Activated CD4-positive, alpha-beta T cell treated with anti-CD3 and anti-CD28 coated beads, Interleukin-2, Interleukin-4, amounts not matched to agents 100 ng/mL and 50 ng/mL, durations not matched to agents 16 hours and 8 hours (primary cell): ENCODE measurements at regions not wholly inside any gene's neighbourhood (a gene's known extent, or its start where the extent isn't known, plus 50 kb on each side); places are given as distances from the start of the nearest gene placed in this dataset.
"Not testable (repeated sequence)": the region's sequence is repeated elsewhere in the genome, so short reads cannot be mapped to it uniquely, and the experiment has no call there.

Source experiments
- DNase-seq: peaks from one replicate; pipeline ENCODE4 v3.0.0-alpha.2; 2020; ENCODE audit warnings: low spot score

DNA sequence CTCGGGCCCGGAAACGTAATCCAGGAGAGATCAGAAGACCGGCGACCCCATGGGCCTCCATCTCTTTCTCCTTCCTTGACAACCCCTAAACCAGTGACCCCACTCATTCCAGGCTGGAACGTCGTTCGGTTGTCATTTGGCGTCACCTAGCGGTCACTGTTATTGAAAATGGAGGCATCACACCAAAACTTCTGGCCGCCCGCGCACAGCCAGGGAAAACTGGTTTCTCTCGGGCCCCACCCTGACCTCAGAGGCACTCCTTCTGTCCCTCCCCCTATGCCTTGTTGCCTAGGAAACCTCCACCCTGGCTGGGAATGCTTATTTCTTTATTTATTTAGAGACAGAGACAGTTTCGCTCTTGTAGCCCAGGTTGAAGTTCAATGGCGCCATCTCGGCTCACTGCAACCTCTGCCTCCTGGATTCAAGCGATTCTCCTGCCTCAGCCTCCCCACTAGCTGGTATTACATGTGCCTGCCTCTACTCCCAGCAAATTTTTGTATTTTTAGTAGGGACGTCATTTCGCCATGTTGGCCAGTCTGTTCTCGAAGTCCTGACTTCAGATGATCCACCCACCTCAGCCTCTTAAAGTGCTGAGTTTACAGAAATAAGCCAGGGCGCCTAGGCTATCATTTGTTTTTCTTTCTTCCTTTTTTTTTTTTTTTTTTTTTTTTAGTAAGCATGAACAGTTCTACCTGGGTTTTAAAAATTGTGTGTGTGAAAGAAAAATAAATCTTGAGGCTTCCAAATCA lies 2144.1 kb upstream of the TPTE start:
- DNase-seq: not testable (repeated sequence)

DNA sequence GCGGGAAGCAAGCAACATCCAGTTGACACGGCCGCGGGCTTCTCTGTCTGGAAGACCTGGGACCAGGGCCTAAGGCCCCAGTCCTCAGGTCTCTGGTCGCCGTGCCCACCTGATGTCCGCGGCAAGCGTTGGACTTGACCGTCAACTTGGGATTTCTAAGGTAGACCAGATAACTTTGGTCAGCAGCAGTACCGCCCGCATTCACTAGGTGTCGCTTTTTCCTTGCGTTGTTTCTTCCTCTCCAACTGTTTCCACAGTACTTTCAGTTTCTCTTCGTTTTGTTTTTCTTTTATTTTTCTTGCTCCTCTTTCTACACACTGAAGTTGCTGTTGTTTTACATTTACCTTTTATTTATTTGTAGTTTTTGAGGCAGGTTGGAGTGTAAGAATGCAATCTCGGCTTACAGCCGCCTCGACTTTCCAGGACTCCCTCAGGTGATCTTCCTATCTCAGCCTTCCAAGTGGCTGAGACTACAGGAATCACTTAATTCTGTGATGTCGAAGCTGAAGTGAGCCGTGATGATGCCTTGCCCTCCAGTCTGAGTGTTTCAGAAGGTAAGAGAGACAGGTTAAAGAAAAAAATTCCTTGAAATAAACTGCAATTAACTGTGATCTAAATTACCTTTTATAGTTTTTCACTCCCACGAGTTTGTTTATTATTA lies 2140.8 kb upstream of the TPTE start:
- not testable (repeated sequence) for DNase-seq

DNA sequence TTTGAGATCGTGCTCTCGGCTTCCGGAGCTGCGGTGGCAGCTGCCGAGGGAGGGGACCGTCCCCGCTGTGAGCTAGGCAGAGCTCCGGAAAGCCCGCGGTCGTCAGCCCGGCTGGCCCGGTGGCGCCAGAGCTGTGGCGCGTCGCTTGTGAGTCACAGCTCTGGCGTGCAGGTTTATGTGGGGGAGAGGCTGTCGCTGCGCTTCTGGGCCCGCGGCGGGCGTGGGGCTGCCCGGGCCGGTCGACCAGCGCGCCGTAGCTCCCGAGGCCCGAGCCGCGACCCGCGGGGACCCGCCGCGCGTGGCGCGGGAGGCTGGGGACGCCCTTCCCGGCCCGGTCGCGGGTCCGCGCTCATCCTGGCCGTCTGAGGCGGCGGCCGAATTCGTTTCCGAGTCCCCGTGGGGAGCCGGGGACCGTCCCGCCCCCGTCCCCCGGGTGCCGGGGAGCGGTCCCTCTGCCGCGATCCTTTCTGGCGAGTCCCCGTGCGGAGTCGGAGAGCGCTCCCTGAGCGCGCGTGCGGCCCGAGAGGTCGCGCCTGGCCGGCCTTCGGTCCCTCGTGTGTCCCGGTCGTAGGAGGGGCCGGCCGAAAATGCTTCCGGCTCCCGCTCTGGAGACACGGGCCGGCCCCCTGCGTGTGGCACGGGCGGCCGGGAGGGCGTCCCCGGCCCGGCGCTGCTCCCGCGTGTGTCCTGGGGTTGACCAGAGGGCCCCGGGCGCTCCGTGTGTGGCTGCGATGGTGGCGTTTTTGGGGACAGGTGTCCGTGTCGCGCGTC lies 2133.0 kb upstream of the TPTE start:
- DNase-seq: not testable (repeated sequence)

DNA sequence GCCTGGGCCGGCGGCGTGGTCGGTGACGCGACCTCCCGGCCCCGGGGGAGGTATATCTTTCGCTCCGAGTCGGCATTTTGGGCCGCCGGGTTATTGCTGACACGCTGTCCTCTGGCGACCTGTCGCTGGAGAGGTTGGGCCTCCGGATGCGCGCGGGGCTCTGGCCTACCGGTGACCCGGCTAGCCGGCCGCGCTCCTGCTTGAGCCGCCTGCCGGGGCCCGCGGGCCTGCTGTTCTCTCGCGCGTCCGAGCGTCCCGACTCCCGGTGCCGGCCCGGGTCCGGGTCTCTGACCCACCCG lies 2132.5 kb upstream of the TPTE start:
- DNase-seq: not testable (repeated sequence)

DNA sequence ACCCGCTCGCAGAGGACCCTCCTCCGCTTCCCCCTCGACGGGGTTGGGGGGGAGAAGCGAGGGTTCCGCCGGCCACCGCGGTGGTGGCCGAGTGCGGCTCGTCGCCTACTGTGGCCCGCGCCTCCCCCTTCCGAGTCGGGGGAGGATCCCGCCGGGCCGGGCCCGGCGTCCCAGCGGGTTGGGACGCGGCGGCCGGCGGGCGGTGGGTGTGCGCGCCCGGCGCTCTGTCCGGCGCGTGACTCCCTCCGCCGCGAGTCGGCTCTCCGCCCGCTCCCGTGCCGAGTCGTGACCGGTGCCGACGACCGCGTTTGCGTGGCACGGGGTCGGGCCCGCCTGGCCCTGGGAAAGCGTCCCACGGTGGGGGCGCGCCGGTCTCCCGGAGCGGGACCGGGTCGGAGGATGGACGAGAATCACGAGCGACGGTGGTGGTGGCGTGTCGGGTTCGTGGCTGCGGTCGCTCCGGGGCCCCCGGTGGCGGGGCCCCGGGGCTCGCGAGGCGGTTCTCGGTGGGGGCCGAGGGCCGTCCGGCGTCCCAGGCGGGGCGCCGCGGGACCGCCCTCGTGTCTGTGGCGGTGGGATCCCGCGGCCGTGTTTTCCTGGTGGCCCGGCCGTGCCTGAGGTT lies 2130.7 kb upstream of the TPTE start:
- DNase-seq: not testable (repeated sequence)

DNA sequence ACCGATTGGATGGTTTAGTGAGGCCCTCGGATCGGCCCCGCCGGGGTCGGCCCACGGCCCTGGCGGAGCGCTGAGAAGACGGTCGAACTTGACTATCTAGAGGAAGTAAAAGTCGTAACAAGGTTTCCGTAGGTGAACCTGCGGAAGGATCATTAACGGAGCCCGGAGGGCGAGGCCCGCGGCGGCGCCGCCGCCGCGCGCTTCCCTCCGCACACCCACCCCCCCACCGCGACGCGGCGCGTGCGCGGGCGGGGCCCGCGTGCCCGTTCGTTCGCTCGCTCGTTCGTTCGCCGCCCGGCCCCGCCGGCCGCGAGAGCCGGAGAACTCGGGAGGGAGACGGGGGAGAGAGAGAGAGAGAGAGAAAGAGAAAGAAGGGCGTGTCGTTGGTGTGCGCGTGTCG lies 2127.0 kb upstream of the TPTE start:
- not testable (repeated sequence) for DNase-seq

DNA sequence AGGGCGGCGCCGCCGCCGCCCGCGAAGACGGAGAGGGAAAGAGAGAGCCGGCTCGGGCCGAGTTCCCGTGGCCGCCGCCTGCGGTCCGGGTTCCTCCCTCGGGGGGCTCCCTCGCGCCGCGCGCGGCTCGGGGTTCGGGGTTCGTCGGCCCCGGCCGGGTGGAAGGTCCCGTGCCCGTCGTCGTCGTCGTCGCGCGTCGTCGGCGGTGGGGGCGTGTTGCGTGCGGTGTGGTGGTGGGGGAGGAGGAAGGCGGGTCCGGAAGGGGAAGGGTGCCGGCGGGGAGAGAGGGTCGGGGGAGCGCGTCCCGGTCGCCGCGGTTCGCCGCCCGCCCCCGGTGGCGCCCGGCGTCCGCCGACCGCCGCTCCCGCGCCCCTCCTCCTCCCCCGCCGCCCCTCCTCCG lies 2125.4 kb upstream of the TPTE start:
- DNase-seq: not testable (repeated sequence)

DNA sequence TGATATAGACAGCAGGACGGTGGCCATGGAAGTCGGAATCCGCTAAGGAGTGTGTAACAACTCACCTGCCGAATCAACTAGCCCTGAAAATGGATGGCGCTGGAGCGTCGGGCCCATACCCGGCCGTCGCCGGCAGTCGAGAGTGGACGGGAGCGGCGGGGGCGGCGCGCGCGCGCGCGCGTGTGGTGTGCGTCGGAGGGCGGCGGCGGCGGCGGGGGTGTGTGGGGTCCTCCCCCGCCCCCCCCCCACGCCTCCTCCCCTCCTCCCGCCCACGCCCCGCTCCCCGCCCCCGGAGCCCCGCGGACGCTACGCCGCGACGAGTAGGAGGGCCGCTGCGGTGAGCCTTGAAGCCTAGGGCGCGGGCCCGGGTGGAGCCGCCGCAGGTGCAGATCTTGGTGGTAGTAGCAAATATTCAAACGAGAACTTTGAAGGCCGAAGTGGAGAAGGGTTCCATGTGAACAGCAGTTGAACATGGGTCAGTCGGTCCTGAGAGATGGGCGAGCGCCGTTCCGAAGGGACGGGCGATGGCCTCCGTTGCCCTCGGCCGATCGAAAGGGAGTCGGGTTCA lies 2122.4 kb upstream of the TPTE start:
- DNase-seq: not testable (repeated sequence)

DNA sequence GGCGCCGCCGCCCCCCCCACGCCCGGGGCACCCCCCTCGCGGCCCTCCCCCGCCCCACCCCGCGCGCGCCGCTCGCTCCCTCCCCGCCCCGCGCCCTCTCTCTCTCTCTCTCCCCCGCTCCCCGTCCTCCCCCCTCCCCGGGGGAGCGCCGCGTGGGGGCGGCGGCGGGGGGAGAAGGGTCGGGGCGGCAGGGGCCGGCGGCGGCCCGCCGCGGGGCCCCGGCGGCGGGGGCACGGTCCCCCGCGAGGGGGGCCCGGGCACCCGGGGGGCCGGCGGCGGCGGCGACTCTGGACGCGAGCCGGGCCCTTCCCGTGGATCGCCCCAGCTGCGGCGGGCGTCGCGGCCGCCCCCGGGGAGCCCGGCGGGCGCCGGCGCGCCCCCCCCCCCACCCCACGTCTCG lies 2121.5 kb upstream of the TPTE start:
- not testable (repeated sequence) for DNase-seq

DNA sequence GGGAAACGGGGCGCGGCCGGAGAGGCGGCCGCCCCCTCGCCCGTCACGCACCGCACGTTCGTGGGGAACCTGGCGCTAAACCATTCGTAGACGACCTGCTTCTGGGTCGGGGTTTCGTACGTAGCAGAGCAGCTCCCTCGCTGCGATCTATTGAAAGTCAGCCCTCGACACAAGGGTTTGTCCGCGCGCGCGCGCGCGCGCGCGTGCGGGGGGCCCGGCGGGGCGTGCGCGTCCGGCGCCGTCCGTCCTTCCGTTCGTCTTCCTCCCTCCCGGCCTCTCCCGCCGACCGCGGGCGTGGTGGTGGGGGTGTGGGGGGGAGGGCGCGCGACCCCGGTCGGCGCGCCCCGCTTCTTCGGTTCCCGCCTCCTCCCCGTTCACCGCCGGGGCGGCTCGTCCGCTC lies 2119.6 kb upstream of the TPTE start:
- not testable (repeated sequence) for DNase-seq

DNA sequence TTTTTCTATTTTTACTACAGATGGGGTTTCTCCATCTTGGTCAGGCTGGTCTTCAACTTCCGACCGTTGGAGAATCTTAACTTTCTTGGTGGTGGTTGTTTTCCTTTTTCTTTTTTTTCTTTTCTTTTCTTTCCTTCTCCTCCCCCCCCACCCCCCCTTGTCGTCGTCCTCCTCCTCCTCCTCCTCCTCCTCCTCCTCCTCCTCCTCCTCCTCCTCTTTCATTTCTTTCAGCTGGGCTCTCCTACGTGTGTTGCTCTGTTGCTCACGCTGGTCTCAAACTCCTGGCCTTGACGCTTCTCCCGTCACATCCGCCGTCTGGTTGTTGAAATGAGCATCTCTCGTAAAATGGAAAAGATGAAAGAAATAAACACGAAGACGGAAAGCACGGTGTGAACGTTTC lies 2115.1 kb upstream of the TPTE start:
- DNase-seq: not testable (repeated sequence)

DNA sequence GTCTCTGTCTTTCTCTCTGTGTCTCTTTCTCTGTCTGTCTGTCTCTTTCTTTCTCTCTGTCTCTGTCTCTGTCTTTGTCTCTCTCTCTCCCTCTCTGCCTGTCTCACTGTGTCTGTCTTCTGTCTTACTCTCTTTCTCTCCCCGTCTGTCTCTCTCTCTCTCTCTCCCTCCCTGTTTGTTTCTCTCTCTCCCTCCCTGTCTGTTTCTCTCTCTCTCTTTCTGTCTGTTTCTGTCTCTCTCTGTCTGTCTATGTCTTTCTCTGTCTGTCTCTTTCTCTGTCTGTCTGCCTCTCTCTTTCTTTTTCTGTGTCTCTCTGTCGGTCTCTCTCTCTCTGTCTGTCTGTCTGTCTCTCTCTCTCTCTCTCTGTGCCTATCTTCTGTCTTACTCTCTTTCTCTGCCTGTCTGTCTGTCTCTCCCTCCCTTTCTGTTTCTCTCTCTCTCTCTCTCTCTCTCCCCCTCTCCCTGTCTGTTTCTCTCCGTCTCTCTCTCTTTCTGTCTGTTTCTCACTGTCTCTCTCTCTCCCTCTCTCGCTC lies 2110.2 kb upstream of the TPTE start:
- not testable (repeated sequence) for DNase-seq

DNA sequence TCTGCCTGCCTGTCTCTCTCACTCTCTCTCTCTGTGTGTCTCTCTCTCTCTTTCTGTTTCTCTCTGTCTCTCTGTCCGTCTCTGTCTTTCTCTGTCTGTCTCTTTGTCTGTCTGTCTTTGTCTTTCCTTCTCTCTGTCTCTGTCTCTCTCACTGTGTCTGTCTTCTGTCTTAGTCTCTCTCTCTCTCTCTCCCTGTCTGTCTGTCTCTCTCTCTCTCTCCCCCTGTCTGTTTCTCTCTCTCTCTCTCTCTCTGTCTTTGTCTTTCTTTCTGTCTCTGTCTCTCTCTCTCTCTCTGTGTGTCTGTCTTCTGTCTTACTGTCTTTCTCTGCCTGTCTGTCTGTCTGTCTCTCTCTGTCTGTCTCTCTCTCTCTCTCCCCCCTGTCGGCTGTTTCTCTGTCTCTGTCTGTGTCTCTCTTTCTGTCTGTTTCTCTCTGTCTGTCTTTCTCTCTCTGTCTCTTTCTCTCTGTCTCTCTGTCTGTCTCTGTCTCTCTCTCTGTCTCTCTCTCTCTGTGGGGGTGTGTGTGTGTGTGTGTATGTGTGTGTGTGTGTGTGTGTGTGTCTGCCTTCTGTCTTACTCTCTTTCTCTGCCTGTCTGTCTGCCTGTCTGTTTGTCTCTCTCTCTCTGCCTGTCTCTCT lies 2101.3 kb upstream of the TPTE start:
- DNase-seq: peak; percentile 33

DNA sequence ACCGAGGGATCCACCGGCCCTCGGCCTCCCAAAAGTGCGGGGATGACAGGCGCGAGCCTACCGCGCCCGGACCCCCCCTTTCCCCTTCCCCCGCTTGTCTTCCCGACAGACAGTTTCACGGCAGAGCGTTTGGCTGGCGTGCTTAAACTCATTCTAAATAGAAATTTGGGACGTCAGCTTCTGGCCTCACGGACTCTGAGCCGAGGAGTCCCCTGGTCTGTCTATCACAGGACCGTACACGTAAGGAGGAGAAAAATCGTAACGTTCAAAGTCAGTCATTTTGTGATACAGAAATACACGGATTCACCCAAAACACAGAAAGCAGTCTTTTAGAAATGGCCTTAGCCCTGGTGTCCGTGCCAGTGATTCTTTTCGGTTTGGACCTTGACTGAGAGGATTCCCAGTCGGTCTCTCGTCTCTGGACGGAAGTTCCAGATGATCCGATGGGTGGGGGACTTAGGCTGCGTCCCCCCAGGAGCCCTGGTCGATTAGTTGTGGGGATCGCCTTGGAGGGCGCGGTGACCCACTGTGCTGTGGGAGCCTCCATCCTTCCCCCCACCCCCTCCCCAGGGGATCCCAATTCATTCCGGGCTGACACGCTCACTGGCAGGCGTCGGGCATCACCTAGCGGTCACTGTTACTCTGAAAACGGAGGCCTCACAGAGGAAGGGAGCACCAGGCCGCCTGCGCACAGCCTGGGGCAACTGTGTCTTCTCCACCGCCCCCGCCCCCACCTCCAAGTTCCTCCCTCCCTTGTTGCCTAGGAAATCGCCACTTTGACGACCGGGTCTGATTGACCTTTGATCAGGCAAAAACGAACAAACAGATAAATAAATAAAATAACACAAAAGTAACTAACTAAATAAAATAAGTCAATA lies 2093.4 kb upstream of the TPTE start:
- DNase-seq: not testable (repeated sequence)

DNA sequence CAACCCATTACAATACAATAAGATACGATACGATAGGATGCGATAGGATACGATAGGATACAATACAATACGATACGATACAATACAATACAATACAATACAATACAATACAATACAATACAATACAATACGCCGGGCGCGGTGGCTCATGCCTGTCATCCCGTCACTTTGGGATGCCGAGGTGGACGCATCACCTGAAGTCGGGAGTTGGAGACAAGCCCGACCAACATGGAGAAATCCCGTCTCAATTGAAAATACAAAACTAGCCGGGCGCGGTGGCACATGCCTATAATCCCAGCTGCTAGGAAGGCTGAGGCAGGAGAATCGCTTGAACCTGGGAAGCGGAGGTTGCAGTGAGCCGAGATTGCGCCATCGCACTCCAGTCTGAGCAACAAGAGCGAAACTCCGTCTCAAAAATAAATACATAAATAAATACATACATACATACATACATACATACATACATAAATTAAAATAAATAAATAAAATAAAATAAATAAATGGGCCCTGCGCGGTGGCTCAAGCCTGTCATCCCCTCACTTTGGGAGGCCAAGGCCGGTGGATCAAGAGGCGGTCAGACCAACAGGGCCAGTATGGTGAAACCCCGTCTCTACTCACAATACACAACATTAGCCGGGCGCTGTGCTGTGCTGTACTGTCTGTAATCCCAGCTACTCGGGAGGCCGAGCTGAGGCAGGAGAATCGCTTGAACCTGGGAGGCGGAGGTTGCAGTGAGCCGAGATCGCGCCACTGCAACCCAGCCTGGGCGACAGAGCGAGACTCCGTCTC lies 2092.5 kb upstream of the TPTE start:
- DNase-seq: not testable (repeated sequence)

DNA sequence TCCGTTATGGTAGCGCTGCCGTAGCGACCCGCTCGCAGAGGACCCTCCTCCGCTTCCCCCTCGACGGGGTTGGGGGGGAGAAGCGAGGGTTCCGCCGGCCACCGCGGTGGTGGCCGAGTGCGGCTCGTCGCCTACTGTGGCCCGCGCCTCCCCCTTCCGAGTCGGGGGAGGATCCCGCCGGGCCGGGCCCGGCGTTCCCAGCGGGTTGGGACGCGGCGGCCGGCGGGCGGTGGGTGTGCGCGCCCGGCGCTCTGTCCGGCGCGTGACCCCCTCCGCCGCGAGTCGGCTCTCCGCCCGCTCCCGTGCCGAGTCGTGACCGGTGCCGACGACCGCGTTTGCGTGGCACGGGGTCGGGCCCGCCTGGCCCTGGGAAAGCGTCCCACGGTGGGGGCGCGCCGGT lies 2086.7 kb upstream of the TPTE start:
- not testable (repeated sequence) for DNase-seq

DNA sequence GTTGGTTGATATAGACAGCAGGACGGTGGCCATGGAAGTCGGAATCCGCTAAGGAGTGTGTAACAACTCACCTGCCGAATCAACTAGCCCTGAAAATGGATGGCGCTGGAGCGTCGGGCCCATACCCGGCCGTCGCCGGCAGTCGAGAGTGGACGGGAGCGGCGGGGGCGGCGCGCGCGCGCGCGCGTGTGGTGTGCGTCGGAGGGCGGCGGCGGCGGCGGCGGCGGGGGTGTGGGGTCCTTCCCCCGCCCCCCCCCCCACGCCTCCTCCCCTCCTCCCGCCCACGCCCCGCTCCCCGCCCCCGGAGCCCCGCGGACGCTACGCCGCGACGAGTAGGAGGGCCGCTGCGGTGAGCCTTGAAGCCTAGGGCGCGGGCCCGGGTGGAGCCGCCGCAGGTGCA lies 2078.3 kb upstream of the TPTE start:
- DNase-seq: not testable (repeated sequence)

DNA sequence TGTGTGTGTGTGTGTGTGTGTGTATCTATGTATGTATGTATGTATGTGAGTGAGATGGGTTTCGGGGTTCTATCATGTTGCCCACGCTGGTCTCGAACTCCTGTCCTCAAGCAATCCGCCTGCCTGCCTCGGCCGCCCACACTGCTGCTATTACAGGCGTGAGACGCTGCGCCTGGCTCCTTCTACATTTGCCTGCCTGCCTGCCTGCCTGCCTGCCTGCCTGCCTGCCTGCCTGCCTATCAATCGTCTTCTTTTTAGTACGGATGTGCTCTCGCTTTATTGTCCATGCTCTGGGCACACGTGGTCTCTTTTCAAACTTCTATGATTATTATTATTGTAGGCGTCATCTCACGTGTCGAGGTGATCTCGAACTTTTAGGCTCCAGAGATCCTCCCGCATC lies 2071.6 kb upstream of the TPTE start:
- not testable (repeated sequence) for DNase-seq

DNA sequence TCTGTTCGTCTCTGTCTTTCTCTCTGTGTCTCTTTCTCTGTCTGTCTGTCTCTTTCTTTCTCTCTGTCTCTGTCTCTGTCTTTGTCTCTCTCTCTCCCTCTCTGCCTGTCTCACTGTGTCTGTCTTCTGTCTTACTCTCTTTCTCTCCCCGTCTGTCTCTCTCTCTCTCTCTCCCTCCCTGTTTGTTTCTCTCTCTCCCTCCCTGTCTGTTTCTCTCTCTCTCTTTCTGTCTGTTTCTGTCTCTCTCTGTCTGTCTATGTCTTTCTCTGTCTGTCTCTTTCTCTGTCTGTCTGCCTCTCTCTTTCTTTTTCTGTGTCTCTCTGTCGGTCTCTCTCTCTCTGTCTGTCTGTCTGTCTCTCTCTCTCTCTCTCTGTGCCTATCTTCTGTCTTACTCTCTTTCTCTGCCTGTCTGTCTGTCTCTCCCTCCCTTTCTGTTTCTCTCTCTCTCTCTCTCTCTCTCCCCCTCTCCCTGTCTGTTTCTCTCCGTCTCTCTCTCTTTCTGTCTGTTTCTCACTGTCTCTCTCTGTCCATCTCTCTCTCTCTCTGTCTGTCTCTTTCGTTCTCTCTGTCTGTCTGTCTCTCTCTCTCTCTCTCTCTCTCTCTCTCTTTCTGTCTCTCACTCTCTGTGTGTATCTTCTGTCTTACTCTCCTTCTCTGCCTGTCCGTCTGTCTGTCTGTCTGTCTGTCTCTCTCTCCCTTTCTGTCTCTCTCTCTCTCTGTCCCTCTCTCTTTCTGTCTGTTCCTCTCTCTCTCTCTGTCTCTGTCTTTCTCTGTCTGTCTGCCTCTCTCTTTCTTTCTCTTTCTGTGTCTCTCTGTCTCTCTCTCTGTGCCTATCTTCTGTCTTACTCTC lies 2065.9 kb upstream of the TPTE start:
- DNase-seq: not testable (repeated sequence)
